GM19397 (cell line): ENCODE measurements at regions not wholly inside any gene's neighbourhood (a gene's known extent, or its start where the extent isn't known, plus 50 kb on each side); places are given as distances from the start of the nearest gene placed in this dataset.
"Not testable (repeated sequence)": the region's sequence is repeated elsewhere in the genome, so short reads cannot be mapped to it uniquely, and the experiment has no call there.

ENCODE experiments used
- ATAC-seq: cut with Tn5 transposase; IDR thresholded peaks from one replicate; pipeline ENCODE4 v1.9.1; 2021; ENCODE audit warnings: mild to moderate bottlenecking, moderate library complexity; ENCODE audit not compliant: unreplicated experiment

- no peak for ATAC-seq
These were observed 750.9 kb downstream of the BRINP3 start for GRCh38 chr1:189726806-189727205.

GRCh38 chr1:189751311-189751710, 726.4 kb downstream of the BRINP3 start:
- ATAC-seq: no peak

GRCh38 chr1:189752461-189752995, 725.1 kb downstream of the BRINP3 start:
- no peak for ATAC-seq

GRCh38 chr1:189755100-189755499, 722.6 kb downstream of the BRINP3 start:
- ATAC-seq: not testable (repeated sequence)

- ATAC-seq: no peak
These were observed 713.0 kb downstream of the BRINP3 start for GRCh38 chr1:189764391-189765320.

GRCh38 chr1:189769448-189769847, 708.2 kb downstream of the BRINP3 start:
- ATAC-seq: no peak

GRCh38 chr1:189774721-189775287, 702.9 kb downstream of the BRINP3 start:
- no peak for ATAC-seq

- ATAC-seq: no peak
These were observed 702.3 kb downstream of the BRINP3 start for GRCh38 chr1:189775343-189775742.

GRCh38 chr1:189779034-189779433, 698.6 kb downstream of the BRINP3 start:
- no peak for ATAC-seq

- ATAC-seq: no peak
These were observed 695.4 kb downstream of the BRINP3 start for GRCh38 chr1:189782295-189782694.

GRCh38 chr1:189783456-189783855, 694.2 kb downstream of the BRINP3 start:
- no peak for ATAC-seq

- no peak for ATAC-seq
These were observed 690.9 kb downstream of the BRINP3 start for GRCh38 chr1:189786761-189787160.

GRCh38 chr1:189787201-189787600, 690.5 kb downstream of the BRINP3 start:
- ATAC-seq: no peak

GRCh38 chr1:189790335-189790734, 687.3 kb downstream of the BRINP3 start:
- ATAC-seq: no peak

GRCh38 chr1:189803364-189803763, 674.3 kb downstream of the BRINP3 start:
- no peak for ATAC-seq

- ATAC-seq: no peak
These were observed 673.3 kb downstream of the BRINP3 start for GRCh38 chr1:189804352-189804751.

- ATAC-seq: no peak
These were observed 671.9 kb downstream of the BRINP3 start for GRCh38 chr1:189805735-189806134.

- not testable (repeated sequence) for ATAC-seq
These were observed 667.0 kb downstream of the BRINP3 start for GRCh38 chr1:189810639-189811038.

GRCh38 chr1:189811960-189812359, 665.7 kb downstream of the BRINP3 start:
- no peak for ATAC-seq

- ATAC-seq: no peak
These were observed 661.1 kb downstream of the BRINP3 start for GRCh38 chr1:189816558-189816957.

GRCh38 chr1:189819751-189820150, 657.9 kb downstream of the BRINP3 start:
- no peak for ATAC-seq

- no peak for ATAC-seq
These were observed 655.8 kb downstream of the BRINP3 start for GRCh38 chr1:189821833-189822232.
